SU-DHL-6 (cell line): ENCODE measurements at regions not wholly inside any gene's neighbourhood (a gene's known extent, or its start where the extent isn't known, plus 50 kb on each side); places are given as distances from the start of the nearest gene placed in this dataset.

Experiments used
- CTCF ChIP-seq: fragments of 200-600 bp; sonication (generic); IDR thresholded peaks from one replicate; pipeline ENCODE4 v1.5.1; 2017; ENCODE audit warnings: antibody characterized with exemption, mild to moderate bottlenecking, low read length, moderate library complexity; ENCODE audit not compliant: insufficient read depth, poor library complexity, severe bottlenecking
- EZH2phosphoT487 ChIP-seq: fragments of 200-600 bp; sonication (generic), shearing (Covaris generic); conservative IDR thresholded peaks from 2 replicates; pipeline ENCODE4 v1.6.1; 2018; ENCODE audit warnings: mild to moderate bottlenecking, antibody characterized with exemption, low read length, moderate library complexity, mixed read lengths

- TF ChIP-seq EZH2phosphoT487 (no peak), CTCF (no peak)
Measured at GRCh38 chr1:83102630-83103071, 896.3 kb downstream of the TTLL7 start.
